Choroid plexus epithelial cell (primary cell): ENCODE measurements at regions not wholly inside any gene's neighbourhood (a gene's known extent, or its start where the extent isn't known, plus 50 kb on each side); places are given as distances from the start of the nearest gene placed in this dataset.

Experiments
- DNase-seq: peaks from one replicate; pipeline ENCODE4 v3.0.0-alpha.2; 2010; ENCODE audit warnings: low read depth
- H3K4me3 ChIP-seq: 2 replicates; pipeline ENCODE4 v1.5.1; 2011; ENCODE audit warnings: low read depth, mild to moderate bottlenecking, control low read depth, low read length, moderate library complexity
- TF ChIP-seq, protein P1 (sequence below): conservative IDR thresholded peaks from 2 replicates; pipeline ENCODE4 v1.5.1; 2011; ENCODE audit warnings: low read depth, mild to moderate bottlenecking, control low read depth, inconsistent platforms, low read length, moderate library complexity

DNA sequence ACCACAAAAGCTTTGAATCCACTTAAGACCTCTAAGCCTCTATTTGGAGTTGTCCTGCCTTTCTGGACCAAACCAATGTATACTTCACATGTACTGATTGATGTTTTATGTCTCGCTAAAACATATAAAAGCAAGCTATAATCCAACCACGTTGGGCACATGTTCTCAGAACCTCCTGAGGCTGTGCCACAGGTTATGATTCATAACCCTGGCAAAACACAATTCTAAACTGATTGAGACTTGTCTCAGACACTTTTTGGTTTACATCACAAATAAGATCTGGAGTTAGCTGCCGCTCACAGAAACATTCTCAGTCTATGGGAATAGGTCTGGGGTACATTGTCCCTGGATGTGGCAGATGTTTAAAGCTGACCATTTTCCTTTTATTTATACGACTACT, 53.4 kb upstream of the EPHA6 start:
- no peak overlapping the region for H3K4me3 ChIP-seq
- TF ChIP-seq, protein P1, sequence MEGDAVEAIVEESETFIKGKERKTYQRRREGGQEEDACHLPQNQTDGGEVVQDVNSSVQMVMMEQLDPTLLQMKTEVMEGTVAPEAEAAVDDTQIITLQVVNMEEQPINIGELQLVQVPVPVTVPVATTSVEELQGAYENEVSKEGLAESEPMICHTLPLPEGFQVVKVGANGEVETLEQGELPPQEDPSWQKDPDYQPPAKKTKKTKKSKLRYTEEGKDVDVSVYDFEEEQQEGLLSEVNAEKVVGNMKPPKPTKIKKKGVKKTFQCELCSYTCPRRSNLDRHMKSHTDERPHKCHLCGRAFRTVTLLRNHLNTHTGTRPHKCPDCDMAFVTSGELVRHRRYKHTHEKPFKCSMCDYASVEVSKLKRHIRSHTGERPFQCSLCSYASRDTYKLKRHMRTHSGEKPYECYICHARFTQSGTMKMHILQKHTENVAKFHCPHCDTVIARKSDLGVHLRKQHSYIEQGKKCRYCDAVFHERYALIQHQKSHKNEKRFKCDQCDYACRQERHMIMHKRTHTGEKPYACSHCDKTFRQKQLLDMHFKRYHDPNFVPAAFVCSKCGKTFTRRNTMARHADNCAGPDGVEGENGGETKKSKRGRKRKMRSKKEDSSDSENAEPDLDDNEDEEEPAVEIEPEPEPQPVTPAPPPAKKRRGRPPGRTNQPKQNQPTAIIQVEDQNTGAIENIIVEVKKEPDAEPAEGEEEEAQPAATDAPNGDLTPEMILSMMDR: no peak
- DNase-seq: no peak
